ENCODE measurements at regions not wholly inside any gene's neighbourhood (a gene's known extent, or its start where the extent isn't known, plus 50 kb on each side); places are given as distances from the start of the nearest gene placed in this dataset.

- DNase-seq (ENCODE audit: low spot score) = no peak
- TF ChIP-seq, protein P1, sequence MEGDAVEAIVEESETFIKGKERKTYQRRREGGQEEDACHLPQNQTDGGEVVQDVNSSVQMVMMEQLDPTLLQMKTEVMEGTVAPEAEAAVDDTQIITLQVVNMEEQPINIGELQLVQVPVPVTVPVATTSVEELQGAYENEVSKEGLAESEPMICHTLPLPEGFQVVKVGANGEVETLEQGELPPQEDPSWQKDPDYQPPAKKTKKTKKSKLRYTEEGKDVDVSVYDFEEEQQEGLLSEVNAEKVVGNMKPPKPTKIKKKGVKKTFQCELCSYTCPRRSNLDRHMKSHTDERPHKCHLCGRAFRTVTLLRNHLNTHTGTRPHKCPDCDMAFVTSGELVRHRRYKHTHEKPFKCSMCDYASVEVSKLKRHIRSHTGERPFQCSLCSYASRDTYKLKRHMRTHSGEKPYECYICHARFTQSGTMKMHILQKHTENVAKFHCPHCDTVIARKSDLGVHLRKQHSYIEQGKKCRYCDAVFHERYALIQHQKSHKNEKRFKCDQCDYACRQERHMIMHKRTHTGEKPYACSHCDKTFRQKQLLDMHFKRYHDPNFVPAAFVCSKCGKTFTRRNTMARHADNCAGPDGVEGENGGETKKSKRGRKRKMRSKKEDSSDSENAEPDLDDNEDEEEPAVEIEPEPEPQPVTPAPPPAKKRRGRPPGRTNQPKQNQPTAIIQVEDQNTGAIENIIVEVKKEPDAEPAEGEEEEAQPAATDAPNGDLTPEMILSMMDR (IDR thresholded peaks at IDR 0.05; ENCODE audit: extremely low read depth, insufficient read depth, missing control alignments) = no peak
- in situ Hi-C loops (cut with MboI; ENCODE audit: low pct_unique_long_range_greater_than_20kb, low sequenced_read_pairs, unreplicated experiment) = no loop called here
Observed at GRCh38 chr5:162289489-162289888, 221.9 kb downstream of the GABRG2 start.

DNA sequence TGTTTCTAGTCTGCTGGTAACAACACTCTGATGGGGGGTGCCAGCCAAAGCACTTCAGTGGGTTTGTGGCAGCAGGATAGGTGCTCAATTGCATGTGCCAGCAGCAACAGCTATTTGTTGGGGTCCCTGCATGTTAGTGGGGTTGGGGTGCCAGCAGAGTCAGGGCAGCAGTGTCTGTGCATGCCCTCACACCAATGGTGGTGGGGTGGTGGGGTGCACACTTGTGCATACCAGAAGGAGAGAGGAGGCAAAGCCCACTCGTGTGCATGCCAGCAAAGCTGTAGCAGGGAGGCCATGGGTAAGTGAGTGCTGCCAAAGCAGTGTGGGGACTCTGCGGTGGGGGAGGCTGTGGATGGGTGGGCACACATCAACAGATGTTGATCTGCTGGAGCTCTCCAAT lies 232.2 kb downstream of the GABRG2 start:
- TF ChIP-seq, protein P1 (IDR thresholded peaks at IDR 0.05; ENCODE audit: extremely low read depth, insufficient read depth, missing control alignments) = no peak
- in situ Hi-C loops (cut with MboI; ENCODE audit: low pct_unique_long_range_greater_than_20kb, low sequenced_read_pairs, unreplicated experiment) = no loop called here
- DNase-seq (ENCODE audit: low spot score) = no peak

DNA sequence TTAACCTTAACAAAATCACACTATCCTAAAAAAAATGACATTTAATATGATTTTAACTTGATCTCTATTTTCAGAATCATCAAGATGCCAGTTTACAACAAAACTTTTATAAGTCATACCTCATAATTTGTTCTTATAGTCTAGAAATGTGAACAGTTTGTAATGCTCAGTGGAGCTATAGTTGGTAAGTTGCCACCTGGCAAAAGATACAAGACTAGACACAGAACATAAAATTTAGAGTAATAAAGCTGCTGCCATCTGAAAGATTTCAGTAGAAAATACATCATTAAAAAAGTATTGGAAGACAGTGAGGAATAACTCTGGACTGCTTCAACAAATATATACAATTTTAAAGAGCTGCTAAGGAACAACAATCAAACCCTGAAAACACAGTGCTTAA lies 233.8 kb downstream of the GABRG2 start:
- no peak for DNase-seq (ENCODE audit: low spot score)
- TF ChIP-seq, protein P1 (IDR thresholded peaks at IDR 0.05; ENCODE audit: extremely low read depth, insufficient read depth, missing control alignments) = no peak
- in situ Hi-C loops (cut with MboI; ENCODE audit: low pct_unique_long_range_greater_than_20kb, low sequenced_read_pairs, unreplicated experiment) = no loop called here

DNA sequence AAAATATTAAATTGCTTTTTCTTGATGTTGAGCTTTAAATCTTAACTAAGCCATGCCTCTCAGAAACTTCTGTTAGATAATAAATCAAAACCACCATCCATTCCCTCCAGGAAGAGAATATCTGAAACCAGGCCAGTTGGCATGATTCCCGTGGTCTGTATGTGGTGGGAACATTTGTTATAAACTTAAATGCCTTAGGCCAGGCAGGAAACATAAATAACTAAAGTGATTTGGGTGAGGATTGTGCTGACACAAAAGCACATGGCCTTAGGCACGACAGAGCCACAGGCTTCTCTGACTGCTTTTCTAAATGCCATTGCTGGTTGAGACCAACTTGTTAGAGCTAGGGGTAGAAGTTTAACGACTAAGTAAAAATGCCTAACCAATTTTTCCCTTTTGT lies 255.9 kb downstream of the GABRG2 start:
- no peak for DNase-seq (ENCODE audit: low spot score)
- TF ChIP-seq, protein P1 (IDR thresholded peaks at IDR 0.05; ENCODE audit: extremely low read depth, insufficient read depth, missing control alignments) = no peak
- in situ Hi-C loops (cut with MboI; ENCODE audit: low pct_unique_long_range_greater_than_20kb, low sequenced_read_pairs, unreplicated experiment) = no loop called here

DNA sequence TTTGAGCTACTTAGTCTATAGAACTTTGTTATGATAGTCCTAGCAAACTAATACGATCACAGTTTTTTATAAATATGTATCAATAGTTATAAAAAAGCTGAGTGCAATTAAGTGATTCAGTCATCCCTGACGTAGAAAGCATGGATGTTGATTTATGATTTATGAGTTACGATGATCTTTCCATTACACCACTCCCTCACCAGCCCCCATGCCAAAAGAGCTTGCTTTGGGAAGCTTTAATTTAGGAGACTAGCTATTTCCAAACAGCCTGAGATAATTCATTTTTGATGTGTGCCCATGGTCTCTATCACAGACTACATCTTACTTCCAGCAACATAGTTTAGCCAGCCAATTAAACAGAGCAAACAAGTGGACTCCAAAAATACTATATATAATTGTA lies 256.8 kb downstream of the GABRG2 start:
- no peak for DNase-seq (ENCODE audit: low spot score)
- in situ Hi-C loops (cut with MboI; ENCODE audit: low pct_unique_long_range_greater_than_20kb, low sequenced_read_pairs, unreplicated experiment) = no loop called here
- TF ChIP-seq, protein P1 (IDR thresholded peaks at IDR 0.05; ENCODE audit: extremely low read depth, insufficient read depth, missing control alignments) = no peak

DNA sequence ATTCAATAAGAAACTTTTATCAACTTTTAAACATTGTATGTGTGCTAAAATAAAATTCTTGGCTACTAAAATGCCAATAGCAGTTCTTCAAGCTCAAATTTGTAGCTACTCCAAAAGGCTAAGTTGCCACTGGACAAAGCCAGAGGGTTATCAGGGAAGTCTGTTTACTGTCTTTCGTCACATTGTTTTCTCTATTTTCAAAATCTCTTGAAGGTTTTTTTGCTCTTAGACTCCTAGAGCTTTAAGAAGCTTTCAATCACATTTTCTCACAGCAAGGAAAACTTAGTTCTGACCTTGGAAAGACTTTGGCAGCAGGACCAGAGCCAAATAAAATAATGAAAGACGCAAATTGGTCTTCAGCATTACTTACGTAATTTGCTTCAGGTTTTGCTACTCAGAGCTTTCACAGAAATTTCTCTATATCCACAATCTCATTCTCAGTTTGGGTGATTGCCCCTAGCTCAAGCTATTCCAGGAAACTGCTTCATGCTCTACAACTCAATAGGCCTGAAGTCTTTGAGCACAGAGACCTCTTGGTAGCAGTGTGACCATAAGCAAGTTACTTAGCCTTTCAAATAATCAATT lies 257.7 kb downstream of the GABRG2 start:
- TF ChIP-seq, protein P1 (IDR thresholded peaks at IDR 0.05; ENCODE audit: extremely low read depth, insufficient read depth, missing control alignments) = no peak
- DNase-seq (ENCODE audit: low spot score) = no peak
- in situ Hi-C loops (cut with MboI; ENCODE audit: low pct_unique_long_range_greater_than_20kb, low sequenced_read_pairs, unreplicated experiment) = no loop called here

DNA sequence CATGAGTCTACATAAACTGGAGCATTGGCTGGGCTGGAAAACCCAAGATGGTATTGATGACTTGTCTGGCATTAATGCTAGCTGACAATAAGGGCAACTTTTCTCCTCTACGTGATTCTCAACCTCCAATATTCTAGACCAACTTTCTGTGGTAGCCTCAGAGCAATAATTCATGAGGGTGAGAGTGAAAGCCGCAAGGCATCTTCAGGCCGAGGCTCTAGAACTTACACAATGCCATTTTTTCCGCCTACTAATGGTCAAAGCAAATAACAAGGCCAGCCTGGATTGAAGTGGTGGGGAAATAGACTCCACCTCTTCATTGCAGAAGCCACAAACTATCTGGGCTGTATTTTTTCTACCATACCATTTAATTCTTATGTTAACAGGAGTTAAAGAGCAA lies 267.4 kb downstream of the GABRG2 start:
- DNase-seq (ENCODE audit: low spot score) = no peak
- TF ChIP-seq, protein P1 (IDR thresholded peaks at IDR 0.05; ENCODE audit: extremely low read depth, insufficient read depth, missing control alignments) = no peak
- in situ Hi-C loops (cut with MboI; ENCODE audit: low pct_unique_long_range_greater_than_20kb, low sequenced_read_pairs, unreplicated experiment) = no loop called here
